Fibroblast of skin of abdomen (primary cell): ENCODE measurements at regions not wholly inside any gene's neighbourhood (a gene's known extent, or its start where the extent isn't known, plus 50 kb on each side); places are given as distances from the start of the nearest gene placed in this dataset.

Experiments used
- DNase-seq: peaks from one replicate; pipeline ENCODE4 v3.0.0-alpha.2; 2013

DNA sequence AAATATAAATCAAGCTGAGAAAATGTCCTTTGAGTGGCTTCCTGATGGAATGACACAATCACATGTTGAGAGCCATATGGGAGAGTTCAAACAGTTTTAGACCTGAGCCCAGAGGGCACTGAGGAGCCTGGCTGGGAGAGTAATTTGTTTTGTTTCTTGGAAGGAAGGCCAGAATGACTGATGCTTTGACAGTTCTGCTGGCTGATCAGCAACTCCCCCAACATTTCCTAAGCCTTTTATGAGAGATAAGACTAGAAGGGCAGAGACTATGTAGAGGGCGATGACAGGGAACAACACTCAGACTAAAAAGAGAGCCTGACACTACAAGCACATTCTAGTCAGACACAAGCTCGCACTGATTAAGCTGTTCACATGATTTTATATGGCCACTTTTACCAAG, 169.2 kb downstream of the COX7C start:
- DNase-seq = no peak

DNA sequence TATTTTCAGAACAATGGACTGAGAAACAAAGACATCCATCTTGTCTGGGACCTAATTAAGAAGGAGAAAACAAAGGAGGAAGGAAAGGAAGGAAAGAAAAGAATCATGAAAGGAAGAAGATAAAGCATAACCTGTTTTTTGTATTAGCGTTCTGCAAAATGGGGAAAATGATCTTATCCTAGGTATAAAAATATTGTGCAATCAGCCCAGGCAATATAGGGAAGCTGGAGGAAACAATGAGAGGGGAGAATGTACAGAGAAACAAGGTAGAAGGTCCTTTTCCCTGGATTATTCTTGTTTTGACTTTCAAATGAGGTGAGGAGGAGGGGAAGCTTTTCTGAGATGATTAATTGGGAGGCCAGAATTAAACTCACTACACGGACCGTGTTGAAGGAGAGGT, 177.9 kb downstream of the COX7C start:
- no peak for DNase-seq

DNA sequence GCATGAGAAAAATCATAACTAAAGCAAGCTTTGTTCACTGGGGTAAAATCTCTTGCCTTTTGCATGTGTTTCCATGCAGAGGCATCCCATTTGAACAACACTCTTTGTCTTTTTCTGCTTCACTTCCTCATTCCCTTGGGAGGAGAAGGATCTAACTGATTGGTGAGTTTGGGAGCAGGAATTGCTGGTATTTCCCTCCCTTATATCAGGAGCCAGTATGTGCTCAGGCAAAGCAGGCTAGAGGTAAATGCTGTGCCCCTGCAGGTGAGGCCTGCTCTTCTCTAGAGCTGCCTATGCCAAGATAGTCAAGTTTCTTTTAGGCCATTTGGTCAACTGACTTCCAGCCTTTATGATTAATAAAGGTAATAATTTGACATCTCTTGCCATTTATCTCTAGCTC, 179.9 kb downstream of the COX7C start:
- DNase-seq = no peak

DNA sequence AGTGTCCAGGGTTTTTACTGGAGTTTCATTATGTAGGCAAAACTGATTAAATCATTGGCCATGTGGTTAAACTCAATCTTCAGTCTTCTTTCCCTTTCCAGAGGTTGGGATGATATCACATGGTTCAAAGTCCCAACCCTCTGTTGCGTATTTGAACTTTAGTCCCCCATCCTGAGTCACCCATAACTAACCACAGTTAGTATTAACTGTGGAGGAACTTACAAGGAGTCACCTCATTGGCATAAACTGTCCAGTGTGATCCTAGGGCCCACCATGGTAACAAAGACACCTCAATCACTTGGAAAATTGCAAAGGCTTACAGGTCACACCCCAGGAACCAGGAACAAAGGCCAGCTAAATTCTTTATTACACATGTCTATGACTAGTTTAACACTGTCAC, 188.5 kb downstream of the COX7C start:
- DNase-seq = no peak

DNA sequence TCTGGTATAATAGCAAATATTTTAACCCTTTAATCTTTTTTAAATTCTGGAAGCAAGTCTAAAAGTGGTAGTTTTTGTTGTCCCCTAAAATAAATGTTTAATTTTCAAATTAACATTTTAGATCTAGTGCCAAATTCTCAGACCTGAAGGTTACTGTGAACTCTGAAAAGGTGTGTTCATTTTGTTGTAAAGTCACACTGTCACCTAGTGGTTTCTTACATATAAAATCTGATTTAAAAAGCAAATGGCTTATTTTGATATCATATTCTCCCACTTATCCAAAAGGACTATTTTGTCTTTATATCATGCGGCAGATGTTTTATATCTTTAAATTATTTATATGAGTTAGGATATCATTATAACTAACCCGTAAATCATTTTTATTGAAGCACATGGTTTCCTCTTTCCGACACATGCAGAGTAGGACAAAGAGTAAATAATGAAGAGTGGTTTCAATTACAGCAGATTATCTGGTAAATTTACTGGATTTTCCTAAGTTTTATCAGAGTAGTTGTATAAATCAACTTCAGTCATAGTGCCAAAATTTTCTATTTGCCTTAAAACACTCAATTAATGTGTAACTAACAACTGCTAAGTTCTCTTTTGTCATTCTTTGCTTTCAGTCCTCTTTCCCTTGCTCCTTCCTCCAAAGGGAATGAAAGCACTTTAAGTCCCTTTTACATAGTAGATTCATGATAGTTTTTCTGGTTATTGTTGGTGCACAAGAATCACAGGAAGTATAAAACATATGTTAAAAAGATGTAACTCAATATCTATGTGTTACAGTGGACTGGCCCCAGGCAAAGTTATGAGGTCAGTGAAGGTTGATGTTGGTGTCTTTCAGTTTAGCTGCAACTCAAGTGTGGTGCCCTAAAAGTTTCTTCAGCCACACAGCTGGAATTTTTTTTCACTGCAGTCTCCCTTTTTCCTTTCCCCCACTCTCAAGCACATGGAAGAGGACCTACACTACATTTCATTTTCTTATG, 189.6 kb downstream of the COX7C start:
- no peak for DNase-seq

DNA sequence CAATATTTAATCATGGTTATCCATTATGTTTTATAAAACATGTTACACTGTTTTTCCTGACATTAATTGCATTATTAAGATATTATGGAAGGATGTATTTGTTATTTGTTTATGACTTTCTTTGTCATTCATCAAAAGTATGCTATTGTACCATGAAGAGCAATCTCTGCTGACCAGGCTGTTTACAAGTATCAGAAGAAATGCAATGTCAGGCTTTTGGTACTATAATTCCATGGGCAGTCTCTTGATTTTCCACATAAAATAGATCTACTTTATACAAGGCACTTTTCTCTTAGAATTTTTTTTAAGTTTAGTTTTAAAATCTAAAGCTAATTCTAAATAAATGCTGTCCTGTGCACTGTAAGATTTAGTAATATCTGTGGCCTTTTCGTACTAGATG, 196.6 kb downstream of the COX7C start:
- DNase-seq = no peak

DNA sequence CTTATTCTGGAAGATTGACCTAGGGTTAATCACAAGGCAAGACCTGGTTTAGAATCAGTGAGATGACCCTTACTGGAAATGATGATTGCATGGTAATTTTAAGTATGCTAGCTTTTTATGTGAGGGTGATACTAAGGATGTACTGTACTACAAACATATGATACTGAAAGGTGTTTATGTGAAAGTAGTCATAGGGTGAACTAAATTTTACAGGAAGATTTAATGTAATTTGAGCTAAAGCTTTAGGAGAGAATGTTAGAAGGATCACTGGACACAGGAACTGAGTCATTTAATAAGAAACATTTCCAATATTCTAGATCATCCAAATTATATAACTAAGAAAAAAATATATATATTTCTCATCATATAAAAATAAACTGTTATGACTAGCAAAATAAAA, 197.2 kb downstream of the COX7C start:
- DNase-seq = no peak

DNA sequence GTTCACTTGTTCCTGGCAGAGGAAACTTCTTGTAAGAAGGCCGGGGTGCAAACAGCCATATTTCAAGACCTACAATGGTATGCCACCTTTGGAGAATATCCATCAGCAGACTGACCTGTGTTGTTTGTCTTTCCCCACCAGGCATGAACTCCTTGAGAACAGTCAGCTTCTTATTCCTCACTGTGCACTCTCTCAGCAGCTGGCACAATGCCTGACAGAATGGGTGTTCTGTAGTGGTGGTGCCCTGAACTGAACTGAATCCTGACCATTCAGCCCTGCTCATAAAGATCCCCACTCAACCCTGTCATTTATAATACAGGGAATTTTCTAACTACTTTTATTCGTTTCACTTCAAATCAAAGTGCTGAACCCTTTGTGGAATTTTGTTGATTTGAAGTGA, 206.9 kb downstream of the COX7C start:
- no peak for DNase-seq

DNA sequence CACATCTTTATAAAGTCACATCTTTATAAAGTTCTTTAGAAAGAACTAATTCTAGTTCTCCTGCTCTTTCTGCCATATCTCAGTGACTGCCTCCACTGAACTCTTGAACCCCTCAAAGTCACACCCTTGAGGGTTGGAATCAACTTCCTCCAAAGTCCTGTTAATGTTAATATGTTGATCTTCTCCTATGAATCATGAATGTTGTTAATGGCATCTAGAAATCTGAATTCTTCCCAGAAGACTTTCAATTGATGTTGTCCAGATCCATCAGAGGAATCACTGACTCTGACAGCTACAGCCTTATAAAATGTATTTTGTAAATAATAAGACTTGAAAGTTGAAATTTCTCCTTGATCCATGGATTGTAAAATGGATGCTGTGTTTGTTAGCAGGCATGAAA, 213.4 kb downstream of the COX7C start:
- no peak for DNase-seq

DNA sequence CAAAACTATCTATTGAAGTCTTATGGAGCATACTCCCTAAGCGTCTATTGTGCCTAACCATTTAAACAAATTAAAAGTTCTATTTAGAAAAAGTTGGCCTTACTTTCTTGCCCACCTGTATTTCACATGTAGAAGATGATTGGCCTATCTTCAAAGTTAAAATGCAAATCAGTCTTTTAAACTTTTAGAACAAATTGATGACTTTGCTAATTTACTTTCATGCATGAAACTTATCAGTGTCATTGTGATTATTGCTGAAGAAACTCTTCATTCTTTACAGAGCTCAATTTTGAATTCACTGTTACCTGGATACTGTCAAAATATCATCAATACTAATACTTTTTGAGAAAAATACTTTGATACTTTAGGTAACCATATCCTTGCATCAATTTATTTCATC, 216.1 kb downstream of the COX7C start:
- no peak for DNase-seq

DNA sequence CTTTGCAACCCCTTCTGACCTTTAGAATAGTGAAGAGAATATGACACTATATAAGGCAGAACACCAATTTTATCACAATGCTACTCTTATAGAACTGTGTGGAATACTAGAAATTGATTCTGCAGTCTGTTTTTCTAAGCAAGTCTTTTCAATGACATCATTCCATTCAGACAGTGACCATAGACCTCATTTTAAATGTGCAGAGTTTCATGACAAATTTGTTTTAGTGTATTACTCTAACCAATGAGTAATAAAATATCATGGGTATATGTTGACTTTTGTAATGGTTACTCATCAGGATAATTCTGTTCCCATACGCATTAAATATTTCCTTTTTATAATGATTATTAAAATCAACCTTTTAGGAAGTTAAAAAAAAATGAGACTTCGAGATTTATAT, 219.9 kb downstream of the COX7C start:
- peak; percentile 3 for DNase-seq

DNA sequence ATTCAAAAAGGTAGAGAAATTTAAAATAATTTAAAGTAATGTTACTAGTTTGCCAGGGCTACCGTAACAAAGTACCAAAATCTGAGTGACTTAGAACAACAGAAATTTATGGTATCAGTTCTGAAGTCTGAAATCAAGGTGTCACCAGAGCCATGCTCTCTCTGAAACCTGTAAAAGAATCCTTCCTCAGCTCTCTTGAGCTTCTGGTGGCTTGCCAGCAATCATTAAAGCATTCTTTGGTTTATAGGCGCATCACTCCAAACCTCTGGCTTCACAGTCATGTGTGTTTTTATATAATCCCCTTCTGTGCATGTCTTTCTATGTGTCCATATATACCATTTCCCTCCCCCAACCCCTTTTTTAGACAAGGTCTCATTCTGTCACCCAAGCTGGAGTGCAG, 220.3 kb downstream of the COX7C start:
- DNase-seq = peak; percentile 5

DNA sequence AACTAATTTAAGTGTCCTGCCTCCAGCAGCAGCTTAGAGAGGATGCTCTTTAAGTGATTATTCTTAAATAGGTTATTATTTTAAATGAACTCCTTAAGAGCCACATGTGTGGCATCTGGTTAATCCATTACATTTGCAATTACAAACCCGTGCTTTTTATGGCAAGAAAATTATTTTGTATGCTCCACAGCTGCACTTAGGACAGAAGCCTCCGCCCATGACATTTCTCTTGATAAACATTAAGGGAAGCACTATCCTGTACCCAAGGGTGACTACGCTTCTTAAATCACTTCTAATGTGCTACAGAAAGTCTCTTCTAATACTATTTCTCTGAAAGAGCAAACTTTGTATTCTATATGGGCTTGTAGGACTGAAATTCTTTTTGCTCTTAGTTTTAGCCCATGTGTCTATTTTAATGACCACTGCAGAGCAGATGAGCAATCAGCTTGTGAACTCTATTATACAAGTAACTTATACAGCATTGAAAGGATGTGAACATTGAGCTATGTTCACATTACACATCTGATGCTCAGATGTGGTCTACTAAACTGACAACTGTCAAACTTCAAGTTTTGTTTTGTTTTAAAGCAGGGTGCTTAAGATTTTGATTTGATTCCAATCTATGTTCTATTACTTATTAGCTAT, 223.4 kb downstream of the COX7C start:
- no peak for DNase-seq

DNA sequence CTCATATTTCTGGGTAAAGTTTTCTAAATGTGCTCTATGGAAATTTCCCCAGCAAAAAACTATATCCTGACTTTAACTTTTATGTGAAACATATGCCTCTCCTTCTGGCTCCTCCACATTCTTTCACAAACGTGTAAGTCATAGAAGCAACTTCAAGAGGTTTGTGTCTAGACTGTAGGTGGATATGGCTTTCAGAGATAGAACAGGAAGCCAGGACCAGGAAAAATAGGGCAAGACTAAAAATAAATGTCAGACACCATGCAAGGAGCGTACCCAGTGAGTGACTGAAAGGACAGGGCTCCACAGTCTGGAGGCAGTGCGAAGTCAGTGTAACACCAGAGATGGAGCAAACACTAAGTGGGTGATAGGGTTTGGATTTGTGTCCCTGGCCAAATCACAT, 240.7 kb downstream of the COX7C start:
- no peak for DNase-seq

DNA sequence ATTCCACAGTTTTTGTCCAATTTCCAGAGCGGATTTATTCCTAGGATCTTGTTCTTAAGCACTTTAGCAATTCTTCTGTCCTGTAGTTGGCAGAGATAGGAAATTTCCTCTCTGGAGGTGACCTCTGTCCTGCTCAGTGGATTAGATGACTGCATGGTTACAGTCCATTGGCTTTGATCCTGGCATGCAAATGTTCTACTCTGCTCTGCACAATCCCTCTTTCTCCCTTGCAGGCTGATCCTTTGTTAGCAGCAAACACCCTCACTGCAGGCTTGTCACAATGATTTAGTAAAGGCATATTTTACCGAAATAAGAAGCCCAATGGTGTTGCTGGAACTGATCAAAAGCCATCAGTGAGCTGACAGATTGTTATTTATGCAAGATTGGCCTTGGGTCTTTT, 243.8 kb downstream of the COX7C start:
- DNase-seq = no peak

DNA sequence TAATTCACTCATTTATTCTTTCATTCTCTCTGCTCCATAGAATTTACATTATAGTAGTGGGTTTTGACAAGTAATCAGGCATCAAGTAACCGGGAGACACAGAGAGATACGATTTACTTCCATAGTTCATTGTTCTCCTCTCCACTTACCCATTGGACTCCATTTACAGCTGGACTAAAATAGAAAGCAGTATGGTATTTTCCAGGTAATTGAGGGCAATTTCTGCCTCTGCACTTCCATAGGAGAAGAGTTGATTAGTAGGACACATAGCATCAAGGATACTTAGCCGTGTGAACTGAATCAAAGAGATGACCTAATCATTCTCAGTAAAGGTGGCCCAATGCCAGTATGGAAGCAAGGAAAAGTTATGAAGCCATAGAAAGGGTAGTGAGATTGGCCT, 244.4 kb downstream of the COX7C start:
- no peak for DNase-seq

DNA sequence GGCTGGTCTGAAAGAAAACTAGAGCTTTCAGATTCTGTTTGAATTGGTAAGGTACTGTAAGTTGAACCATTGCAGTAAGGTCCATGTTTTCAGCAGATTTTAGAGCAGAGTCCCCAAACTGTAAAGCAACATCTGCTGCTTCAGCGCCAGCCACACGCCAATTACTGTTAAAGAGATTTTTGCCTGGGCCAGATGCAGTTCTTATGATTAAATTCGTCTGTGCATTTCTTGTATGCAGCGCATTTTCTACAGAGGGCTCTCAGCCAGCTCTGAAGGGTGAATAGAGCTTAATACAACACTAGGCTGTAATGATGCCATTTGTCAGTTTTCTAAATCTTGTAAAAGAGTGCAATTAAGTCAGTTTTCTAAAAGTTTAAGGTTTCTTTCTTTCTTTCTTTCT, 246.3 kb downstream of the COX7C start:
- DNase-seq = no peak

DNA sequence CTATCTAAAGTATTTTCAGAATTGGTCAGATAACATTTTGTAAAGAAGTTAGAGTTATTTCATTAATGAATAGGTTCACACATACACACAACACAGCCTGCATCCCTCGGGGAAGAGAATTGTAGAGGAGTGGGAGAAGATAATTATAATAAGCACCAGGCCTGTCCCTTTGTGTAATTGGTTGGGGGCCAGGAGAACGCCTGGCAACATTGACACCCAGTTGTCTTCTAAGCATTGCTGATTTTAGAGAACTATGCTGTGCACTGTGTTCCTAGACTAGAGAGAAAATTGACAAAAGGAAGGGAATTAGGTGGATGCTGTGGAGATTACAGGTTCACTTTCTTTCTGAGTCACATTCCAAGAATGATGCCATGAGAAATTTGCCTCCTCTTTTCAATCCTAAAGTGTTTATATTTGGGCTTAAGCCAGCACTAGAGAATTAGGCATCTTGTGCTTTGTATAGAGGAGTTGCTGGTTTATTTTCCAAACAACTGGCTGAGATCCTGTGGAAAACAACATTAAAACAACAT, 247.6 kb downstream of the COX7C start:
- DNase-seq = no peak

DNA sequence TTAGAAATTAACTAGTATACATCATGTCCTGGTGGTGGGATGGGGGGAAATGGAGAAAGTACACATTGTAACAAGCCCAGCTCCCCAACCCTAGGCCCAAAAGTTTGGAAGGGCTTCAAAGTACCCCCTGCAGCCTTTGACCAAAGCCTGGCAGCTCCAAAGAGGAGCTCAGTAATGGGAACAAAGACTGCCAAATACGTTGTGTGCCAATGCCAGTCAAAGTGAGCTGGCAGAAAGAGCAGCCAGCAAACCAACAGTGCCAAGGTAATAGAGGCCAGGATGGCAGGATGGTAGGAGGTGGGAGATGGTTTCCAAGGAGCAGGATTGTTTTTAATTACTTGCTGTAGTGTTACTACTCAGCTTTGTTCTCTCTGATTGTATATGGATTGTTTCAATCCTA, 248.3 kb downstream of the COX7C start:
- no peak for DNase-seq

DNA sequence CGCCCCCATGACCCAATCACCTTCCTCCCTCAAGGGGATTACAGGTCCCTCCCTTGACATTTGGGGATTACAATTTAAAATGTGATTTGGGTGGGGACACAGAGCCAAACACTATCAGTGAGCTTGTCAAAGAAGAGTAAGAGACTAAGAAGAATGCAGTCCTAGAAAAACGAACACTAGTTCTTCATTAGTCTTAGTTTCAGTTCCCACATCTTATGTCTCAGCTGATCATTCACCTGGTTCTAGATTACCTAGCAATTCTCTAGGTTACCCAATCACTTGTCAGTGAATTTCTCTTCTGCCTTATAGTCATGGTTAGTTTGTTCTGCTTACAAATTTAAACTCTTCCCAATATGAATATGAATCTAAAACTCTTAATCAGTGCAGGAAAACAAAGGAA, 251.5 kb downstream of the COX7C start:
- DNase-seq = no peak

DNA sequence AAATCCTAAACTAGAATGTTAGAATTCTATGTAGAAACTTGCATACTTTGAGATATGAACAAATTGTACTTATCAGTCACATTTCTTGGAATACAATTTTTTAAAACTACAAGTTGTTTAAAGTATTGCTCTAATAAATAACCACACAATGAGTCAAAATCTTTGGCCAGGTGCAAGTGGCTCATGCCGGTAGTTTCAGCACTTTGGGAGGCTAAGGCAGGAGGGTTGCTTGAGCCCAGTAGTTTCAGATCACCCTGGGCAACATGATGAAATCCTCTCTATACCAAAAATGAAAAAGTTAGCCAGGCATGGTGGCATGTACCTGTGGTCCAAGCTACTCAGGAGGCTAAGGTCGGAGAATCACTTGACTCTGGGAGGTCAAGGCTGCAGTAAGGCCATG, 257.8 kb downstream of the COX7C start:
- DNase-seq = no peak

DNA sequence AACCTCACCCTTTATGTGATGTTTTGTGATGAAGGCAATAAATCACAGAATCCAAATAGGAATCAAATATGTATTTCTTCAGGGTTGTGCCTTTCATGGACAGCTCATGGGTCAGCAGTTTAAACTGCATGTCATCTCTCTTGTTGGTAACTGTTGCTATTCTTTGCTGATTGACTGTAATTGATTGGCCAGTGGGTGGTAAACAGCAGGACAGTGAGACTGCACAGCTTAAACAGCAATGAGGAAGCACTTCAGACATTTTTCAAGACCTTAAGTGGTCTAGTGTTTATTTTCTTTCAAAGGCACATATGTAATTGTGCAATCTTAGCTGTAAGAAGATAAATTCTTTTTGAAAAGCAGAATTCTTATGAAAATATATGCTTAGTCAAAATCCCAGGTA, 260.5 kb downstream of the COX7C start:
- no peak for DNase-seq

DNA sequence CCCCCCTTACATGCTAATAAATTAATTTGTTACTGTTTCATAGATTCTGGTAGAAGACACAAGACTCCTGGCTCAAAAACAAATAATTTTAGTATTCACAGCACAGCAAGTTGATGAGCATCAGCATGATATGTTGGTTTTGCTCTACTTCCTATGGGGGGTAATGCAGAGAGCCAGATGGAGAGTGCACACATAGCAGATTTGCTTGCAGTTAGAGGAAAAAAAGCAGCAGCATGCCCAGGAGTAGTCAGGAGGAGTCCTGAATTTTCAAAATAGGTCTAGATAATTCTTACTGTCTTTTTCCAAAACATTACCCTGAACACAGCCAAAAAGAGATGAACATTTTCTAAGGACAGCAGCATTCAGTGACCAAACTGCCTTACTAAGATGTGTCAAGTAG, 261.3 kb downstream of the COX7C start:
- no peak for DNase-seq

DNA sequence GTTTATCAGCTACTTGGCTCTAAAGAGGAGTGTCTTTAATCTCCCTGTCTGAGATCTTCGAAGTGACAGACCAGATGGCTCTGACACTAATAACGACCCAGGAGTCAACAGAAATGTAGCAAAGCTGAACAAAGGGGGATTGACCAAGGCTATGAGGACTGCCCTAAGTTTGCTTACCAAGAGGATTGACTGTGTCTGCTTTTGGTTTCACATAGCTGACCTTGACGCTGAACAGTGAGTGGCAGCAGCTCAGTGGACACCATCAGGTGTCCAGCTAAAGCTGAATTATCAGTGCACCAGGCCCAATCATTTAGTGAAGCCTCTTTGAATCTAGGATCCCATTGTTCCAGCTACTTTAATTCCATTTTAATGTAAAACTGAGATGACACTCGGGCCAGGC, 262.6 kb downstream of the COX7C start:
- no peak for DNase-seq
